NT2/D1 (cell line): ENCODE measurements at regions not wholly inside any gene's neighbourhood (a gene's known extent, or its start where the extent isn't known, plus 50 kb on each side); places are given as distances from the start of the nearest gene placed in this dataset.
"Not testable (repeated sequence)": the region's sequence is repeated elsewhere in the genome, so short reads cannot be mapped to it uniquely, and the experiment has no call there.

Experiments
- SUZ12 ChIP-seq: IDR thresholded peaks from 2 replicates; pipeline ENCODE4 v1.6.1; 2011; ENCODE audit not compliant: insufficient read length, insufficient read depth; ENCODE audit errors: extremely low read depth
- ZNF274 ChIP-seq: IDR thresholded peaks from 2 replicates; pipeline ENCODE4 v1.6.1; 2011; ENCODE audit warnings: mild to moderate bottlenecking, low read depth, low read length

- not testable (repeated sequence) for TF ChIP-seq ZNF274, SUZ12
Measured at GRCh38 chr9:34760196-34761040, 50.5 kb upstream of the CCL21 start.
